ENCODE measurements at regions not wholly inside any gene's neighbourhood (a gene's known extent, or its start where the extent isn't known, plus 50 kb on each side); places are given as distances from the start of the nearest gene placed in this dataset.

GRCh38 chr4:20095805-20096541 lies 155.7 kb upstream of the SLIT2 start:
- H3K4me1 ChIP-seq, result no peaks in the 10 kb centered on the region
- H3K27me3 ChIP-seq (ENCODE audit: low read depth), result no peaks in the 10 kb centered on the region
- H3K9me3 ChIP-seq, result no peaks in the 10 kb centered on the region
- no peak overlapping the region for H3K4me3 ChIP-seq
- no peak for ATAC-seq
- DNase-seq, result no peak
- TF ChIP-seq CTCF (IDR thresholded peaks at IDR 0.05), result no peak
- no peak overlapping the region for H3K27ac ChIP-seq
- intact Hi-C loops (cut with DNase I), result no loop called here
- no peaks in the 10 kb centered on the region for H3K36me3 ChIP-seq

- no peak for ATAC-seq
- intact Hi-C loops (cut with DNase I), result no loop called here
- Histone ChIP-seq H3K9me3 (no peaks in the 10 kb centered on the region), H3K27me3 (ENCODE audit: low read depth) (no peaks in the 10 kb centered on the region), H3K36me3 (no peaks in the 10 kb centered on the region), H3K4me1 (no peaks in the 10 kb centered on the region), H3K4me3 (no peak overlapping the region), H3K27ac (no peak overlapping the region)
- TF ChIP-seq CTCF (IDR thresholded peaks at IDR 0.05), result no peak
- no peak for DNase-seq
Observed at GRCh38 chr4:20091781-20092180, 159.9 kb upstream of the SLIT2 start.

- Histone ChIP-seq H3K4me3 (no peak overlapping the region), H3K27ac (no peak overlapping the region), H3K36me3 (no peaks in the 10 kb centered on the region), H3K4me1 (no peaks in the 10 kb centered on the region), H3K27me3 (ENCODE audit: low read depth) (no peaks in the 10 kb centered on the region), H3K9me3 (no peaks in the 10 kb centered on the region)
- DNase-seq (no peak), ATAC-seq (no peak)
- intact Hi-C loops (cut with DNase I), result no loop called here
- TF ChIP-seq CTCF (IDR thresholded peaks at IDR 0.05), result no peak
Observed at GRCh38 chr4:20087522-20087911, 164.2 kb upstream of the SLIT2 start.

GRCh38 chr4:20086799-20087521 lies 164.7 kb upstream of the SLIT2 start:
- H3K36me3 ChIP-seq, result no peaks in the 10 kb centered on the region
- H3K4me1 ChIP-seq, result no peaks in the 10 kb centered on the region
- no peak for ATAC-seq
- H3K4me3 ChIP-seq, result no peak overlapping the region
- no peak for TF ChIP-seq CTCF (IDR thresholded peaks at IDR 0.05)
- DNase-seq, result no peak
- H3K27me3 ChIP-seq (ENCODE audit: low read depth), result no peaks in the 10 kb centered on the region
- no peak overlapping the region for H3K27ac ChIP-seq
- intact Hi-C loops (cut with DNase I), result no loop called here
- H3K9me3 ChIP-seq, result no peaks in the 10 kb centered on the region

GRCh38 chr4:20086067-20086798 lies 165.5 kb upstream of the SLIT2 start:
- no peak overlapping the region for H3K4me3 ChIP-seq
- H3K36me3 ChIP-seq, result no peaks in the 10 kb centered on the region
- ATAC-seq (no peak), DNase-seq (no peak)
- no peaks in the 10 kb centered on the region for H3K27me3 ChIP-seq (ENCODE audit: low read depth)
- H3K27ac ChIP-seq, result no peak overlapping the region
- no peaks in the 10 kb centered on the region for H3K4me1 ChIP-seq
- intact Hi-C loops (cut with DNase I), result no loop called here
- no peak for TF ChIP-seq CTCF (IDR thresholded peaks at IDR 0.05)
- H3K9me3 ChIP-seq, result no peaks in the 10 kb centered on the region

All from lower lobe of right lung (tissue), 2 donors.